A673 (cell line): ENCODE measurements at regions not wholly inside any gene's neighbourhood (a gene's known extent, or its start where the extent isn't known, plus 50 kb on each side); places are given as distances from the start of the nearest gene placed in this dataset.

Experiments used
- BruUV-seq: library from RNA; stranded (reverse); fragments of 400-500 nt; replicated peaks from 2 replicates; lab custom pipeline; 2021; lab: Mats Ljungman, UMichigan
- CTCF ChIA-PET: fragments of 300-600 bp; sonication (Branson Sonifier 250); formaldehyde crosslinking; loops from one replicate; lab custom pipeline; 2022; ENCODE audit warnings: antibody characterized with exemption; lab: Charles Lee
- POLR2A ChIA-PET: fragments of 300-600 bp; sonication (Branson Sonifier 250); formaldehyde crosslinking; loops from one replicate; lab custom pipeline; 2022; ENCODE audit warnings: antibody characterized with exemption; ENCODE audit not compliant: low non-redundant PET; lab: Charles Lee
- DNase-seq: peaks from one replicate; pipeline ENCODE4 v3.0.0-alpha.2; 2015; ENCODE audit warnings: low spot score
- H3K27ac ChIP-seq: fragments of 200-600 bp; sonication (generic); 2 replicates; pipeline ENCODE4 v1.5.1; 2016; ENCODE audit warnings: mixed run types, low read depth, mild to moderate bottlenecking, mixed read lengths, antibody characterized with exemption, low read length; ENCODE audit not compliant: poor library complexity, severe bottlenecking
- H3K27me3 ChIP-seq: fragments of 200-600 bp; sonication (generic); replicated peaks from 2 replicates; pipeline ENCODE4 v1.6.1; 2017; ENCODE audit warnings: mixed run types, low read depth, mild to moderate bottlenecking, mixed read lengths, antibody characterized with exemption, low read length; ENCODE audit not compliant: insufficient read depth, poor library complexity
- H3K36me3 ChIP-seq: fragments of 200-600 bp; sonication (generic); 2 replicates; pipeline ENCODE4 v1.6.1; 2016; ENCODE audit warnings: mixed run types, mild to moderate bottlenecking, mixed read lengths, antibody characterized with exemption, low read length; ENCODE audit not compliant: insufficient read depth, poor library complexity, severe bottlenecking
- H3K4me1 ChIP-seq: fragments of 200-600 bp; sonication (generic); 2 replicates; pipeline ENCODE4 v1.6.1; 2017; ENCODE audit warnings: mixed run types, mild to moderate bottlenecking, mixed read lengths, antibody characterized with exemption, low read length; ENCODE audit not compliant: insufficient read depth, poor library complexity, severe bottlenecking
- H3K4me3 ChIP-seq: fragments of 200-600 bp; sonication (generic); 2 replicates; pipeline ENCODE4 v1.5.1; 2016; ENCODE audit warnings: low read depth, mixed run types, mild to moderate bottlenecking, mixed read lengths, low read length; ENCODE audit not compliant: poor library complexity, severe bottlenecking
- H3K9me3 ChIP-seq: fragments of 200-600 bp; sonication (generic); 2 replicates; pipeline ENCODE4 v1.6.1; 2016; ENCODE audit warnings: mixed run types, low read depth, mild to moderate bottlenecking, mixed read lengths, antibody characterized with exemption, low read length; ENCODE audit not compliant: poor library complexity, severe bottlenecking
- EZH2 ChIP-seq: fragments of 200-600 bp; sonication (generic); IDR thresholded peaks from 2 replicates; pipeline ENCODE4 v1.6.1; 2017; ENCODE audit warnings: borderline replicate concordance, low read depth, mild to moderate bottlenecking, mixed read lengths, antibody characterized with exemption, low read length; ENCODE audit not compliant: poor library complexity, severe bottlenecking
- intact Hi-C: fragments of 100-400 bp; cut with micrococcal nuclease; formaldehyde crosslinking; loops from one replicate; pipeline ENCODE4 v1.10.0; 2022; ENCODE audit not compliant: unreplicated experiment
- TF ChIP-seq, protein P1 (sequence below): fragments of 300-800, 200-600 bp; sonication (generic); conservative IDR thresholded peaks from 2 replicates; pipeline ENCODE4 v1.5.1; 2017; ENCODE audit warnings: low read depth, mild to moderate bottlenecking, antibody characterized with exemption, low read length, moderate library complexity, mixed read lengths

DNA sequence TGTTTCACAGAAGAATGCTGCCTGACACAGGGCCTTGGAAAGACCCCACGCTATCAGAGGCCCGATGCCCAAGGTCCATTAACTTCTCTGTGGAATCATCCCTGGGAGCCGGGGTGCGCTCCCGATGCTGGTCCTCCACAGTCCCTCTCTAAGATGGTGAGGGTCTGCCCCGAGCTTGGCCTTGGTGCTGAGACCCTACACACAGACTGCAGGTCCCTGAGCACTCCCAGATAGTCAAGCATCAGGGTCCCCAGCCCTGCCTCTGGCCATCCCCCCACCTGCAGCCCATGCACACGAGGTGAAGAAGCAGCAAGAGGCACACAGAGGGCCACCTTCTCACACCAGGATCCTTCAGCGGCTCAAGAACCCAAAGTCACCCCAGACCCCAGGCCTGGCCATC lies 263.3 kb downstream of the MYCN start:
- Histone ChIP-seq H3K27ac (no peak overlapping the region), H3K4me1 (peaks cover 6% of the 10 kb centered on the region), H3K4me3 (no peak overlapping the region), H3K36me3 (no peaks in the 10 kb centered on the region), H3K9me3 (no peaks in the 10 kb centered on the region), H3K27me3 (no peaks in the 10 kb centered on the region)
- intact Hi-C loops, result no loop called here
- no TSS peak for BruUV-seq
- no peak for DNase-seq
- TF ChIP-seq, protein P1, sequence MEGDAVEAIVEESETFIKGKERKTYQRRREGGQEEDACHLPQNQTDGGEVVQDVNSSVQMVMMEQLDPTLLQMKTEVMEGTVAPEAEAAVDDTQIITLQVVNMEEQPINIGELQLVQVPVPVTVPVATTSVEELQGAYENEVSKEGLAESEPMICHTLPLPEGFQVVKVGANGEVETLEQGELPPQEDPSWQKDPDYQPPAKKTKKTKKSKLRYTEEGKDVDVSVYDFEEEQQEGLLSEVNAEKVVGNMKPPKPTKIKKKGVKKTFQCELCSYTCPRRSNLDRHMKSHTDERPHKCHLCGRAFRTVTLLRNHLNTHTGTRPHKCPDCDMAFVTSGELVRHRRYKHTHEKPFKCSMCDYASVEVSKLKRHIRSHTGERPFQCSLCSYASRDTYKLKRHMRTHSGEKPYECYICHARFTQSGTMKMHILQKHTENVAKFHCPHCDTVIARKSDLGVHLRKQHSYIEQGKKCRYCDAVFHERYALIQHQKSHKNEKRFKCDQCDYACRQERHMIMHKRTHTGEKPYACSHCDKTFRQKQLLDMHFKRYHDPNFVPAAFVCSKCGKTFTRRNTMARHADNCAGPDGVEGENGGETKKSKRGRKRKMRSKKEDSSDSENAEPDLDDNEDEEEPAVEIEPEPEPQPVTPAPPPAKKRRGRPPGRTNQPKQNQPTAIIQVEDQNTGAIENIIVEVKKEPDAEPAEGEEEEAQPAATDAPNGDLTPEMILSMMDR, result no peak
- no peak for TF ChIP-seq EZH2
- ChIA-PET CTCF (no interaction called here), POLR2A (no interaction called here)

DNA sequence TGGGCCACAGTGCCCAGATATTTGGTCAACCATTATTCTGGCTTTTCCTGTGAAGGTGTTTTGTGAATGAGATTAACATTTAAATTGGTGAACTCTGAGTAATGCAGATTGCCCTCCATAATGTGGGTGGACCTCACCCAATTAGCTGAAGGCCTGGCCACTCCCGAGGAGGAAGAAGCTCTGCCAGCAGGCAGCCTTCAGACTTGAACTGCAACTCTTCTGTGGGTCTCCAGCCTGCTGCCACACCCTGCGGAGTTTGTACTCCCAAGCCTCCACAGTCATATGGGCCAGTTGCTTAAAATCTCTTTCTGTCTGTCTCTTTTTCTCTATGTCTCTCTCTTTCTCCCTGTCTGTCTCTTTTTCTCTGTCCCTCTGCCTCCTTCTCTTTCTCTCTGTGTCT lies 262.7 kb downstream of the MYCN start:
- no TSS peak for BruUV-seq
- no peak for DNase-seq
- H3K36me3 ChIP-seq, result no peaks in the 10 kb centered on the region
- no peak overlapping the region for H3K4me3 ChIP-seq
- no peaks in the 10 kb centered on the region for H3K9me3 ChIP-seq
- TF ChIP-seq, protein P1, result no peak
- TF ChIP-seq EZH2, result no peak
- ChIA-PET CTCF (no interaction called here), POLR2A (no interaction called here)
- intact Hi-C loops, result no loop called here
- H3K4me1 ChIP-seq, result peaks cover 6% of the 10 kb centered on the region
- no peaks in the 10 kb centered on the region for H3K27me3 ChIP-seq
- no peak overlapping the region for H3K27ac ChIP-seq

DNA sequence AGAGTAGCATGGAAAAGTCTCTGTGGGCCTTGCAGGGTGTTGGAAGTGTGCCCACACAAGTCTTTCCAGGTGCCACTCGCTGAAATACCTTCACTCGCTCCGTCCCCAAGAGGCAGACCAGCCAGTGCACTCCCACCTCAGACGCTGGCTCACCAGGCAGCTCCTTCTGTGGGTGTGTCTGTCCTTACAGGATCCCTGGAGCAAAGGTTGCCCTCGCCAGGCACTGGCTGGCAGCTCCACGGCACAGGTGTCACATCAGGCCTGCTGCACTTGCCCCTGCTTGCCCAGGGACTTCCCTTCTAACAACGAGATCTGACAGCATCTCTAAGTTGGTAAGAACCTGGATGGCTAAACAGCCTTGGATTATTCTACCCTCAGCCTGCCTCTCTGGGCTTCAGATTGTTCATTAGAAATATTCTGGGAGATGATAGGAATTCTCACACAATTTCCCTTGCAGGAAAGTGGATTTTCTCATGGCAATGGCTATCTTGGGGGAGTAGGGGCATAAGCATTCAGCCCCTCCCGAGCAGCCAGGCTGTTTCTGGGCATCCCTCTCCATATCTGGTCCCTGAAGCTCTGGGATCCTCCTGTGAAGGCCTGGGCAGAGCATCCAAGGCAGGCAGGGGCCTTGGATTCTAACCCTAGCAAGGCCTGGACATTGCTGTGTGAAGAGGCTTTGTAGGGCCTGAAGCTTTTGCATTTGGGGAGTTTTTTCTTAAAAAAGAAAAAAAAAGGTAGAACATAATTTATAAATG lies 262.1 kb downstream of the MYCN start:
- Histone ChIP-seq H3K27ac (no peak overlapping the region), H3K36me3 (no peaks in the 10 kb centered on the region), H3K27me3 (no peaks in the 10 kb centered on the region), H3K4me1 (peaks cover 6% of the 10 kb centered on the region), H3K4me3 (no peak overlapping the region), H3K9me3 (no peaks in the 10 kb centered on the region)
- ChIA-PET POLR2A (no interaction called here), CTCF (no interaction called here)
- intact Hi-C loops, result no loop called here
- TF ChIP-seq EZH2, result no peak
- TF ChIP-seq, protein P1, result no peak
- no TSS peak for BruUV-seq
- DNase-seq, result no peak
